ENCODE measurements at regions not wholly inside any gene's neighbourhood (a gene's known extent, or its start where the extent isn't known, plus 50 kb on each side); places are given as distances from the start of the nearest gene placed in this dataset.
"Not testable (repeated sequence)": the region's sequence is repeated elsewhere in the genome, so short reads cannot be mapped to it uniquely, and the experiment has no call there.

- no peaks in the 10 kb centered on the region for H3K9me3 ChIP-seq (ENCODE audit: severe bottlenecking)
- no peak for DNase-seq
- TF ChIP-seq CTCF (IDR thresholded peaks at IDR 0.05; ENCODE audit: low read depth, low read length): no peak
These were observed 1984.4 kb downstream of the OLFM4 start for GRCh38 chr13:55013051-55013450.

GRCh38 chr13:55029280-55029679 is 2000.7 kb downstream of the OLFM4 start:
- DNase-seq: no peak
- no peak for TF ChIP-seq CTCF (IDR thresholded peaks at IDR 0.05; ENCODE audit: low read depth, low read length)
- no peak overlapping the region for H3K4me3 ChIP-seq (ENCODE audit: low read depth, low read length)
- H3K9me3 ChIP-seq (ENCODE audit: severe bottlenecking): no peaks in the 10 kb centered on the region
- no peaks in the 10 kb centered on the region for H3K36me3 ChIP-seq
- no peaks in the 10 kb centered on the region for H3K27me3 ChIP-seq (ENCODE audit: insufficient read depth, low read depth, severe bottlenecking)
- no peak overlapping the region for H3K27ac ChIP-seq

More at GRCh38 chr13:55013051-55013450, 1984.4 kb downstream of the OLFM4 start:
- Histone ChIP-seq H3K36me3 (no peaks in the 10 kb centered on the region), H3K27ac (no peak overlapping the region), H3K27me3 (ENCODE audit: insufficient read depth, low read depth, severe bottlenecking) (no peaks in the 10 kb centered on the region), H3K4me3 (ENCODE audit: low read depth, low read length) (no peak overlapping the region)

GRCh38 chr13:55038230-55038629 is 2009.6 kb downstream of the OLFM4 start:
- Histone ChIP-seq H3K9me3 (ENCODE audit: severe bottlenecking) (no peaks in the 10 kb centered on the region), H3K27me3 (ENCODE audit: insufficient read depth, low read depth, severe bottlenecking) (no peaks in the 10 kb centered on the region), H3K27ac (no peak overlapping the region), H3K4me3 (ENCODE audit: low read depth, low read length) (no peak overlapping the region), H3K36me3 (no peaks in the 10 kb centered on the region)
- DNase-seq: no peak
- TF ChIP-seq CTCF (IDR thresholded peaks at IDR 0.05; ENCODE audit: low read depth, low read length): no peak

GRCh38 chr13:55053891-55054550 is 2025.4 kb downstream of the OLFM4 start:
- DNase-seq; H3K4me3 ChIP-seq (ENCODE audit: low read depth, low read length): not testable (repeated sequence)

GRCh38 chr13:55055666-55056065 is 2027.1 kb downstream of the OLFM4 start:
- H3K27ac ChIP-seq; H3K27me3 ChIP-seq (ENCODE audit: insufficient read depth, low read depth, severe bottlenecking); DNase-seq; H3K4me3 ChIP-seq (ENCODE audit: low read depth, low read length); H3K36me3 ChIP-seq; H3K9me3 ChIP-seq (ENCODE audit: severe bottlenecking): not testable (repeated sequence)

More at GRCh38 chr13:55053891-55054550, 2025.4 kb downstream of the OLFM4 start:
- H3K36me3 ChIP-seq; H3K27ac ChIP-seq; H3K27me3 ChIP-seq (ENCODE audit: insufficient read depth, low read depth, severe bottlenecking); H3K9me3 ChIP-seq (ENCODE audit: severe bottlenecking): not testable (repeated sequence)

- no peak overlapping the region for H3K4me3 ChIP-seq (ENCODE audit: low read depth, low read length)
- H3K36me3 ChIP-seq: no peaks in the 10 kb centered on the region
- no peaks in the 10 kb centered on the region for H3K27me3 ChIP-seq (ENCODE audit: insufficient read depth, low read depth, severe bottlenecking)
- H3K27ac ChIP-seq: no peak overlapping the region
- no peak for DNase-seq
- TF ChIP-seq CTCF (IDR thresholded peaks at IDR 0.05; ENCODE audit: low read depth, low read length): no peak
- H3K9me3 ChIP-seq (ENCODE audit: severe bottlenecking): no peaks in the 10 kb centered on the region
These were observed 2034.0 kb downstream of the OLFM4 start for GRCh38 chr13:55062662-55063061.

- Histone ChIP-seq H3K36me3 (no peaks in the 10 kb centered on the region), H3K27me3 (ENCODE audit: insufficient read depth, low read depth, severe bottlenecking) (no peaks in the 10 kb centered on the region), H3K27ac (no peak overlapping the region), H3K9me3 (ENCODE audit: severe bottlenecking) (no peaks in the 10 kb centered on the region), H3K4me3 (ENCODE audit: low read depth, low read length) (no peak overlapping the region)
- DNase-seq: no peak
- no peak for TF ChIP-seq CTCF (IDR thresholded peaks at IDR 0.05; ENCODE audit: low read depth, low read length)
These were observed 2039.3 kb downstream of the OLFM4 start for GRCh38 chr13:55067946-55068345.
